B cell (primary cell): ENCODE measurements at regions not wholly inside any gene's neighbourhood (a gene's known extent, or its start where the extent isn't known, plus 50 kb on each side); places are given as distances from the start of the nearest gene placed in this dataset.

Experiments
- ATAC-seq: fragments of 200-7000 bp; cut with Tn5 transposase; one replicate; pipeline ENCODE4 v1.10.0; 2021; ENCODE audit warnings: low read depth, mild to moderate bottlenecking, moderate number of reproducible peaks, moderate library complexity
- CTCF ChIA-PET: fragments of 350-600 bp; sonication (Branson Sonifier 250); formaldehyde crosslinking; loops from one replicate; lab custom pipeline; 2021; ENCODE audit warnings: antibody characterized with exemption, inconsistent platforms; lab: Charles Lee
- POLR2A ChIA-PET: fragments of 350-600 bp; sonication (Branson Sonifier 250); formaldehyde crosslinking; loops from one replicate; lab custom pipeline; 2021; ENCODE audit warnings: antibody characterized with exemption; lab: Charles Lee
- DNase-seq: peaks from one replicate; pipeline ENCODE4 v3.0.0; 2013
- H2AFZ ChIP-seq: 2 replicates; pipeline ENCODE4 v1.6.1; 2012; ENCODE audit warnings: mild to moderate bottlenecking, low read depth, low read length; ENCODE audit not compliant: insufficient read depth, poor library complexity, severe bottlenecking
- H3K27ac ChIP-seq, 2 donors: 1 replicate in 1 of 2; 2 replicates in 1 of 2; pipeline ENCODE4 v1.5.1; 2012 to 2013; ENCODE audit warnings: low read length in 2 of 2, mild to moderate bottlenecking in 2 of 2, moderate library complexity in 1 of 2
- H3K27me3 ChIP-seq, 4 experiments: fragments of 200-600 bp in 1 of 4; sonication (generic) in 1 of 4; replicated peaks in 1 of 4; 1 replicate in 2 of 4; 2 replicates in 2 of 4; pipeline versions ENCODE4 v1.6.1 to v1.7.0; 2013 to 2016; ENCODE audit warnings: low read length in 3 of 4, mild to moderate bottlenecking in 2 of 4, mixed read lengths in 1 of 4, moderate library complexity in 1 of 4; ENCODE audit not compliant: insufficient read depth in 4 of 4, control insufficient read depth in 3 of 4; ENCODE audit errors: control extremely low read depth in 1 of 4
- H3K36me3 ChIP-seq, 2 experiments: replicated peaks in 1 of 2; 1 replicate in 1 of 2; 2 replicates in 1 of 2; pipeline versions ENCODE4 v1.6.1 to v1.7.1; 2013; ENCODE audit warnings: low read length in 1 of 2; ENCODE audit not compliant: insufficient read depth in 2 of 2, control insufficient read depth in 1 of 2; ENCODE audit errors: control extremely low read depth in 1 of 2, extremely low read depth in 1 of 2
- H3K4me1 ChIP-seq, 2 donors: fragments of 200-600 bp in 1 of 2; sonication (generic) in 1 of 2; 1 replicate in 1 of 2; 2 replicates in 1 of 2; pipeline versions ENCODE4 v1.5.1 to v1.6.1; 2013 to 2017; ENCODE audit warnings: low read length in 2 of 2; ENCODE audit not compliant: control insufficient read depth in 2 of 2, insufficient read depth in 2 of 2
- H3K4me2 ChIP-seq: replicated peaks from 2 replicates; pipeline ENCODE3; 2012; ENCODE audit warnings: mild to moderate bottlenecking, low read depth, low read length; ENCODE audit not compliant: poor library complexity, severe bottlenecking
- H3K4me3 ChIP-seq, 5 experiments: fragments of 200-600 bp in 1 of 5; sonication (generic) in 1 of 5; 1 replicate in 3 of 5; 2 replicates in 2 of 5; pipeline versions ENCODE4 v1.5.1 to v1.7.0; 2011 to 2016; ENCODE audit warnings: low read length in 4 of 5, mild to moderate bottlenecking in 4 of 5, low read depth in 2 of 5, control low read depth in 1 of 5, moderate library complexity in 1 of 5; ENCODE audit not compliant: insufficient read depth in 1 of 5; ENCODE audit errors: control extremely low read depth in 1 of 5, extremely low read depth in 1 of 5
- H3K79me2 ChIP-seq: fragments of 200-600 bp; sonication (generic); one replicate; pipeline ENCODE4 v1.6.0; 2016; ENCODE audit warnings: low read length; ENCODE audit not compliant: control insufficient read depth, insufficient read depth
- H3K9ac ChIP-seq: fragments of 200-600 bp; sonication (generic); 2 replicates; pipeline ENCODE4 v1.6.1; 2017; ENCODE audit warnings: mild to moderate bottlenecking, low read length, moderate library complexity
- H3K9me3 ChIP-seq, 3 donors: one replicate each; pipeline versions ENCODE4 v1.6.1 to v1.7.1; 2013; ENCODE audit warnings: low read length in 2 of 3; ENCODE audit not compliant: control insufficient read depth in 2 of 3, insufficient read depth in 1 of 3; ENCODE audit errors: control extremely low read depth in 1 of 3
- H4K20me1 ChIP-seq: 2 replicates; pipeline ENCODE4 v1.6.0; 2012; ENCODE audit warnings: mild to moderate bottlenecking, low read length; ENCODE audit not compliant: insufficient read depth, control insufficient read depth, poor library complexity, severe bottlenecking
- H3K27ac Mint-ChIP-seq: one replicate; pipeline ENCODE4 v1.8.0; 2021; ENCODE audit warnings: mixed read lengths
- H3K27me3 Mint-ChIP-seq: one replicate; pipeline ENCODE4 v1.8.0; 2021; ENCODE audit warnings: mixed read lengths
- H3K4me1 Mint-ChIP-seq: one replicate; pipeline ENCODE4 v1.8.0; 2021; ENCODE audit warnings: mixed read lengths
- H3K4me3 Mint-ChIP-seq: one replicate; pipeline ENCODE4 v1.8.0; 2021; ENCODE audit warnings: mixed read lengths
- H3K9me3 Mint-ChIP-seq: one replicate; pipeline ENCODE4 v1.8.0; 2022; ENCODE audit warnings: mixed read lengths; ENCODE audit not compliant: insufficient read depth
- EZH2 ChIP-seq: IDR thresholded peaks from 2 replicates; pipeline ENCODE4 v1.6.1; 2012; ENCODE audit warnings: borderline replicate concordance, low read depth, mild to moderate bottlenecking, moderate library complexity, low read length; ENCODE audit not compliant: insufficient read depth, poor library complexity, severe bottlenecking
- WGBS: methylation state at CpG from one replicate; pipeline ENCODE4 v1.1.5; 2013; ENCODE audit warnings: missing lambda C conversion rate; ENCODE audit not compliant: insufficient coverage; 5-methylcytosine and 5-hydroxymethylcytosine counted together
- intact Hi-C: fragments of 100-400 bp; cut with micrococcal nuclease; formaldehyde crosslinking; loops from one replicate; pipeline ENCODE4 v1.10.0; 2022
- TF ChIP-seq, protein P1 (sequence below): fragments of 200-600 bp; IDR thresholded peaks from one replicate; pipeline ENCODE4 v1.8.0; 2022; ENCODE audit warnings: antibody characterized with exemption, mild to moderate bottlenecking

DNA sequence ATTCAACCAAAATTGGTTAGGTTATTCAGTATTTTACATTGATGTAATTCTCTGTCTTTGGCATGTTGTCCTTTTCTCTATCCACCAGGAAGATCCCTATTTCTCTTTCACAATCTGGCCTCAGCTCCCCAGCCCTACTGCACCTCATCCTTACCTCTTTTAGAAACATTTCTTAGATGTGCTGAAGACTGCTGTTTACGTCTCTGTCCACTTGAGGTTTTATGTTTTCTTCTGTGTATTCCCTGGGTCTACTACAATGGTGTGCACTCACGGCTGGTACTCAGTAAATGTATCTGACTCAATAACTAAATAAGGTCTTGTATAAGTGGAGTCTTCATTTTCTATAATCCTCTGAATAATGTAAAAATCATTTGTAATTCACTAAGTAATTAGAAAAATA, 822.7 kb downstream of the DTWD2 start:
- intact Hi-C loops: no loop called here
- Histone ChIP-seq H3K36me3 (no peaks in the 10 kb centered on the region), H3K27me3 (no peaks in the 10 kb centered on the region), H3K27ac (no peak overlapping the region), H3K4me3 (no peak overlapping the region), H3K9me3 (no peaks in the 10 kb centered on the region), H3K9ac (no peak overlapping the region), H3K4me2 (no peak overlapping the region), H4K20me1 (no peaks in the 10 kb centered on the region), H2AFZ (no peak overlapping the region), H3K79me2 (no peaks in the 10 kb centered on the region), H3K4me1 (no peaks in the 10 kb centered on the region)
- H3K4me3 Mint-ChIP-seq: no peak overlapping the region
- TF ChIP-seq EZH2: no peak
- TF ChIP-seq, protein P1, sequence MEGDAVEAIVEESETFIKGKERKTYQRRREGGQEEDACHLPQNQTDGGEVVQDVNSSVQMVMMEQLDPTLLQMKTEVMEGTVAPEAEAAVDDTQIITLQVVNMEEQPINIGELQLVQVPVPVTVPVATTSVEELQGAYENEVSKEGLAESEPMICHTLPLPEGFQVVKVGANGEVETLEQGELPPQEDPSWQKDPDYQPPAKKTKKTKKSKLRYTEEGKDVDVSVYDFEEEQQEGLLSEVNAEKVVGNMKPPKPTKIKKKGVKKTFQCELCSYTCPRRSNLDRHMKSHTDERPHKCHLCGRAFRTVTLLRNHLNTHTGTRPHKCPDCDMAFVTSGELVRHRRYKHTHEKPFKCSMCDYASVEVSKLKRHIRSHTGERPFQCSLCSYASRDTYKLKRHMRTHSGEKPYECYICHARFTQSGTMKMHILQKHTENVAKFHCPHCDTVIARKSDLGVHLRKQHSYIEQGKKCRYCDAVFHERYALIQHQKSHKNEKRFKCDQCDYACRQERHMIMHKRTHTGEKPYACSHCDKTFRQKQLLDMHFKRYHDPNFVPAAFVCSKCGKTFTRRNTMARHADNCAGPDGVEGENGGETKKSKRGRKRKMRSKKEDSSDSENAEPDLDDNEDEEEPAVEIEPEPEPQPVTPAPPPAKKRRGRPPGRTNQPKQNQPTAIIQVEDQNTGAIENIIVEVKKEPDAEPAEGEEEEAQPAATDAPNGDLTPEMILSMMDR: no peak
- no CpG with 5 or more reads among the region's 2 CpGs for WGBS
- DNase-seq (no peak), ATAC-seq (no peak)
- POLR2A ChIA-PET: no interaction called here
- no peaks in the 10 kb centered on the region for H3K9me3 Mint-ChIP-seq
- CTCF ChIA-PET: no interaction called here
- H3K27ac Mint-ChIP-seq: no peak overlapping the region
- H3K4me1 Mint-ChIP-seq: no peaks in the 10 kb centered on the region
- H3K27me3 Mint-ChIP-seq: no peaks in the 10 kb centered on the region

DNA sequence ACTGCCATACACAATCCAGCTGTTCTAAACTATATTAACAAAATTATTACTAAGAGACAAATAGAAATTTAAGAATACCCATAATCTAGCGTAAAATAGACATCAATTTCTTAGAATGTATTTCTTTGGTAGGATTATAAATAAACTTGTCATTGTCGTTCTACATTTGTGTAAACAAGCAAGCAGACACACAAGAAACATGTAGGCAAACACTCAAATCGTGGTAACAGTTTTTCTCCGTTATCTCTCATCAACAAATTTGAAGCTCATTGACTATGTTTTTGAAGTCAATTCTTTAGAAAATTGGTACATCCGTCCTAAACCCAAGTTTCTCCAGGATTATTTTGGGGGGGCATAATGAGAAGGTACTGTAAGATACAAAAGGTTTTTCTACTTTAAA, 832.2 kb downstream of the DTWD2 start:
- intact Hi-C loops: no loop called here
- Histone ChIP-seq H3K4me3 (no peak overlapping the region), H3K9me3 (no peaks in the 10 kb centered on the region), H3K27ac (no peak overlapping the region), H3K79me2 (no peaks in the 10 kb centered on the region), H3K36me3 (no peaks in the 10 kb centered on the region), H3K27me3 (no peaks in the 10 kb centered on the region), H3K9ac (no peak overlapping the region), H3K4me2 (no peak overlapping the region), H3K4me1 (no peaks in the 10 kb centered on the region), H4K20me1 (no peaks in the 10 kb centered on the region), H2AFZ (no peak overlapping the region)
- TF ChIP-seq, protein P1: no peak
- TF ChIP-seq EZH2: no peak
- H3K27ac Mint-ChIP-seq: no peak overlapping the region
- no peaks in the 10 kb centered on the region for H3K27me3 Mint-ChIP-seq
- DNase-seq (no peak), ATAC-seq (no peak)
- H3K9me3 Mint-ChIP-seq: peaks cover 3% of the 10 kb centered on the region
- H3K4me3 Mint-ChIP-seq: no peak overlapping the region
- WGBS: no CpG with 5 or more reads among the region's 5 CpGs
- POLR2A ChIA-PET: no interaction called here
- CTCF ChIA-PET: no interaction called here
- no peaks in the 10 kb centered on the region for H3K4me1 Mint-ChIP-seq
